ENCODE measurements at regions not wholly inside any gene's neighbourhood (a gene's known extent, or its start where the extent isn't known, plus 50 kb on each side); places are given as distances from the start of the nearest gene placed in this dataset.

GRCh38 chr9:28413471-28413870, 840.2 kb upstream of the C9orf72 start:
- no peak for DNase-seq (ENCODE audit: low read depth)
- Histone ChIP-seq H3K9ac (ENCODE audit: low read length) (no peak overlapping the region), H3K4me3 (ENCODE audit: low read length) (no peak overlapping the region), H3K36me3 (ENCODE audit: control insufficient read depth, insufficient read depth, low read length, severe bottlenecking) (no peaks in the 10 kb centered on the region), H3K4me1 (ENCODE audit: control insufficient read depth, insufficient read depth, low read length) (peaks cover 5% of the 10 kb centered on the region), H3K9me3 (ENCODE audit: control insufficient read depth, low read length) (no peaks in the 10 kb centered on the region), H3K27me3 (replicated peaks; ENCODE audit: control insufficient read depth, insufficient read depth, low read length) (no peaks in the 10 kb centered on the region)

- H3K4me1 ChIP-seq (ENCODE audit: control insufficient read depth, insufficient read depth, low read length), result no peaks in the 10 kb centered on the region
- H3K9me3 ChIP-seq (ENCODE audit: control insufficient read depth, low read length), result no peaks in the 10 kb centered on the region
- H3K4me3 ChIP-seq (ENCODE audit: low read length), result no peak overlapping the region
- H3K36me3 ChIP-seq (ENCODE audit: control insufficient read depth, insufficient read depth, low read length, severe bottlenecking), result no peaks in the 10 kb centered on the region
- no peak overlapping the region for H3K9ac ChIP-seq (ENCODE audit: low read length)
- H3K27me3 ChIP-seq (replicated peaks; ENCODE audit: control insufficient read depth, insufficient read depth, low read length), result no peaks in the 10 kb centered on the region
- DNase-seq (ENCODE audit: low read depth), result no peak
These were observed 850.0 kb upstream of the C9orf72 start for GRCh38 chr9:28423255-28423654.

- Histone ChIP-seq H3K4me1 (ENCODE audit: control insufficient read depth, insufficient read depth, low read length) (no peaks in the 10 kb centered on the region), H3K9ac (ENCODE audit: low read length) (no peak overlapping the region), H3K27me3 (replicated peaks; ENCODE audit: control insufficient read depth, insufficient read depth, low read length) (no peaks in the 10 kb centered on the region), H3K4me3 (ENCODE audit: low read length) (no peak overlapping the region), H3K9me3 (ENCODE audit: control insufficient read depth, low read length) (no peaks in the 10 kb centered on the region), H3K36me3 (ENCODE audit: control insufficient read depth, insufficient read depth, low read length, severe bottlenecking) (no peaks in the 10 kb centered on the region)
- DNase-seq (ENCODE audit: low read depth), result no peak
These were observed 862.2 kb upstream of the C9orf72 start for GRCh38 chr9:28435456-28435855.

DNA sequence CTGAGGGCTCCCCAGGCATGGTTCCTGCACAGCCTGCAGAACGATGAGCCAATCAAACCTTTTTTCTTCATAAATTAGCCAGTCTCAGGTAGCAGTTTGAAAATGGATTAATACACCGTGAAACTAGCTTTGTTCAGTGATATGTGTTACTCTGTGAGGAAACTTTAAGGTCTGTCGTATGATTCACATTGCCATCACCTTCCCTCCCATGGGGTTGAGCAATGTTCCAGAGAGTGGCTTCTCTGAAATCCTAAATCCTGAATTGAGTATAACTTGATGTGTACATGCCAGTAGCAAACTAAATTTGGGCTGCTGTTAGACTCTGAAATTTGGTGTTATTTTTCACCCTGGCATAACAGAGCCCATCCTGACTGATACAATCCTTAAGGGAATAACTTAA, 866.4 kb upstream of the C9orf72 start:
- no peak for DNase-seq (ENCODE audit: low read depth)
- H3K9me3 ChIP-seq (ENCODE audit: control insufficient read depth, low read length), result peaks cover 5% of the 10 kb centered on the region
- H3K36me3 ChIP-seq (ENCODE audit: control insufficient read depth, insufficient read depth, low read length, severe bottlenecking), result no peaks in the 10 kb centered on the region
- H3K27me3 ChIP-seq (replicated peaks; ENCODE audit: control insufficient read depth, insufficient read depth, low read length), result no peaks in the 10 kb centered on the region
- H3K4me3 ChIP-seq (ENCODE audit: low read length), result no peak overlapping the region
- H3K9ac ChIP-seq (ENCODE audit: low read length), result no peak overlapping the region
- H3K4me1 ChIP-seq (ENCODE audit: control insufficient read depth, insufficient read depth, low read length), result no peaks in the 10 kb centered on the region

GRCh38 chr9:28443461-28443860, 870.2 kb upstream of the C9orf72 start:
- Histone ChIP-seq H3K4me3 (ENCODE audit: low read length) (no peak overlapping the region), H3K27me3 (replicated peaks; ENCODE audit: control insufficient read depth, insufficient read depth, low read length) (no peaks in the 10 kb centered on the region), H3K9me3 (ENCODE audit: control insufficient read depth, low read length) (peaks cover 5% of the 10 kb centered on the region), H3K36me3 (ENCODE audit: control insufficient read depth, insufficient read depth, low read length, severe bottlenecking) (no peaks in the 10 kb centered on the region), H3K9ac (ENCODE audit: low read length) (no peak overlapping the region), H3K4me1 (ENCODE audit: control insufficient read depth, insufficient read depth, low read length) (no peaks in the 10 kb centered on the region)
- no peak for DNase-seq (ENCODE audit: low read depth)

DNA sequence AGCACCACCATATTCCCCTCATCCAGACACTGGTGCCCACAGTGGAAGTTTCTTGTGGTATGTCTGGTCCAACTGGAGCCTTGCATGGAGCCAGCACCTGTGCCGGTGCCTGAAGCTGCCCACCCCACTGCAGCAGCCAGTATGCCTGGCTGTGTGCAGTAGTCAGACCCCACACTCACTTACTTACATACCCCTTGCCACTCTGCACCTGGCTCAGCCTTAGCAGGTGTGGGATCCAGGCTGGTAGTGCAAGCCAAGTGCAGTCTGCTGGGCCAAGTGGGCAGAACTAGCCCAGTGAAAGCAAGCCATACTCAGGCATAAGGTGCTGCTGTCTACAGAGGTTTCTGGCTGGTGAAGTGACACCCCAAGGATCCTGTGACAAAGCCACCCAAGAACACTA, 871.4 kb upstream of the C9orf72 start:
- no peaks in the 10 kb centered on the region for H3K36me3 ChIP-seq (ENCODE audit: control insufficient read depth, insufficient read depth, low read length, severe bottlenecking)
- no peaks in the 10 kb centered on the region for H3K4me1 ChIP-seq (ENCODE audit: control insufficient read depth, insufficient read depth, low read length)
- DNase-seq (ENCODE audit: low read depth), result no peak
- no peak overlapping the region for H3K9ac ChIP-seq (ENCODE audit: low read length)
- H3K4me3 ChIP-seq (ENCODE audit: low read length), result no peak overlapping the region
- no peaks in the 10 kb centered on the region for H3K27me3 ChIP-seq (replicated peaks; ENCODE audit: control insufficient read depth, insufficient read depth, low read length)
- peaks cover 5% of the 10 kb centered on the region for H3K9me3 ChIP-seq (ENCODE audit: control insufficient read depth, low read length)

- Histone ChIP-seq H3K27me3 (replicated peaks; ENCODE audit: control insufficient read depth, insufficient read depth, low read length) (no peaks in the 10 kb centered on the region), H3K4me3 (ENCODE audit: low read length) (no peak overlapping the region)
- no peak for DNase-seq (ENCODE audit: low read depth)
These were observed 871.9 kb upstream of the C9orf72 start for GRCh38 chr9:28445211-28445610.

GRCh38 chr9:28453918-28454317, 880.6 kb upstream of the C9orf72 start:
- Histone ChIP-seq H3K36me3 (ENCODE audit: control insufficient read depth, insufficient read depth, low read length, severe bottlenecking) (no peaks in the 10 kb centered on the region), H3K4me3 (ENCODE audit: low read length) (no peak overlapping the region)
- no peak for DNase-seq (ENCODE audit: low read depth)

More at GRCh38 chr9:28445211-28445610, 871.9 kb upstream of the C9orf72 start:
- Histone ChIP-seq H3K9ac (ENCODE audit: low read length) (no peak overlapping the region), H3K36me3 (ENCODE audit: control insufficient read depth, insufficient read depth, low read length, severe bottlenecking) (no peaks in the 10 kb centered on the region), H3K9me3 (ENCODE audit: control insufficient read depth, low read length) (peaks cover 5% of the 10 kb centered on the region), H3K4me1 (ENCODE audit: control insufficient read depth, insufficient read depth, low read length) (no peaks in the 10 kb centered on the region)

DNA sequence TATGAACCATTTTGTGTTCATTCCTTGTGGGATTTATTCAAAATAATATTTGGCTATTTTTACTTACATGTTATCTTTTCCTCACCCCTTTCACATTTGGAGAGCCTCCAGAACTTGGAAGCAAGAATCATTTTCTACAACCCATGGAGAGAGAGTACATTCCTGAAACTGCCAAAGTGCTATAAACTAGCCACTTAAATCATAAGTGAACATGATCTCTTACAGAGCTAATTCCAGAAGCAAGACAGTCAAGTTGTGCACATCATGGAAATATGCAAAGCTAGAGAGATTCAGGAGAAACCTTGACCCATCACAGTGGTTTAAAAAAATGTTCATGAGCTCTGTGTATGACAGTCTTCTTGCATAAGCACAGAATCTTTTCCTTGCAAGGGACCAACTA, 883.6 kb upstream of the C9orf72 start:
- DNase-seq (ENCODE audit: low read depth), result no peak
- Histone ChIP-seq H3K4me3 (ENCODE audit: low read length) (no peak overlapping the region), H3K9ac (ENCODE audit: low read length) (no peak overlapping the region), H3K9me3 (ENCODE audit: control insufficient read depth, low read length) (no peaks in the 10 kb centered on the region), H3K36me3 (ENCODE audit: control insufficient read depth, insufficient read depth, low read length, severe bottlenecking) (no peaks in the 10 kb centered on the region), H3K27me3 (replicated peaks; ENCODE audit: control insufficient read depth, insufficient read depth, low read length) (no peaks in the 10 kb centered on the region), H3K4me1 (ENCODE audit: control insufficient read depth, insufficient read depth, low read length) (no peaks in the 10 kb centered on the region)

More at GRCh38 chr9:28453918-28454317, 880.6 kb upstream of the C9orf72 start:
- Histone ChIP-seq H3K27me3 (replicated peaks; ENCODE audit: control insufficient read depth, insufficient read depth, low read length) (no peaks in the 10 kb centered on the region), H3K9me3 (ENCODE audit: control insufficient read depth, low read length) (no peaks in the 10 kb centered on the region), H3K4me1 (ENCODE audit: control insufficient read depth, insufficient read depth, low read length) (no peaks in the 10 kb centered on the region), H3K9ac (ENCODE audit: low read length) (no peak overlapping the region)

- no peak overlapping the region for H3K4me3 ChIP-seq (ENCODE audit: low read length)
- H3K36me3 ChIP-seq (ENCODE audit: control insufficient read depth, insufficient read depth, low read length, severe bottlenecking), result no peaks in the 10 kb centered on the region
- H3K9ac ChIP-seq (ENCODE audit: low read length), result no peak overlapping the region
- H3K4me1 ChIP-seq (ENCODE audit: control insufficient read depth, insufficient read depth, low read length), result peaks cover 3% of the 10 kb centered on the region
- no peak for DNase-seq (ENCODE audit: low read depth)
- H3K9me3 ChIP-seq (ENCODE audit: control insufficient read depth, low read length), result no peaks in the 10 kb centered on the region
- H3K27me3 ChIP-seq (replicated peaks; ENCODE audit: control insufficient read depth, insufficient read depth, low read length), result no peaks in the 10 kb centered on the region
These were observed 891.4 kb upstream of the C9orf72 start for GRCh38 chr9:28464481-28465216.

GRCh38 chr9:28471261-28471660, 898.0 kb upstream of the C9orf72 start:
- no peaks in the 10 kb centered on the region for H3K27me3 ChIP-seq (replicated peaks; ENCODE audit: control insufficient read depth, insufficient read depth, low read length)
- H3K9ac ChIP-seq (ENCODE audit: low read length), result no peak overlapping the region
- no peaks in the 10 kb centered on the region for H3K4me1 ChIP-seq (ENCODE audit: control insufficient read depth, insufficient read depth, low read length)
- no peaks in the 10 kb centered on the region for H3K36me3 ChIP-seq (ENCODE audit: control insufficient read depth, insufficient read depth, low read length, severe bottlenecking)
- no peak for DNase-seq (ENCODE audit: low read depth)
- H3K9me3 ChIP-seq (ENCODE audit: control insufficient read depth, low read length), result no peaks in the 10 kb centered on the region
- H3K4me3 ChIP-seq (ENCODE audit: low read length), result no peak overlapping the region

GRCh38 chr9:28487561-28487960, 914.3 kb upstream of the C9orf72 start:
- no peaks in the 10 kb centered on the region for H3K9me3 ChIP-seq (ENCODE audit: control insufficient read depth, low read length)
- no peak overlapping the region for H3K4me3 ChIP-seq (ENCODE audit: low read length)
- H3K36me3 ChIP-seq (ENCODE audit: control insufficient read depth, insufficient read depth, low read length, severe bottlenecking), result no peaks in the 10 kb centered on the region
- no peak for DNase-seq (ENCODE audit: low read depth)
- H3K9ac ChIP-seq (ENCODE audit: low read length), result no peak overlapping the region
- H3K4me1 ChIP-seq (ENCODE audit: control insufficient read depth, insufficient read depth, low read length), result no peaks in the 10 kb centered on the region
- no peaks in the 10 kb centered on the region for H3K27me3 ChIP-seq (replicated peaks; ENCODE audit: control insufficient read depth, insufficient read depth, low read length)

Measured in adipocyte (in vitro differentiated cells).